Lung (tissue), 11 donors: ENCODE measurements at regions not wholly inside any gene's neighbourhood (a gene's known extent, or its start where the extent isn't known, plus 50 kb on each side); places are given as distances from the start of the nearest gene placed in this dataset.
A peak's percentile ranks its signal among the peaks of the same experiment; 100 is the strongest.

Experiments used
- ATAC-seq: fragments of 200-7000 bp; cut with Tn5 transposase; one replicate; pipeline ENCODE4 v1.9.1; 2020; ENCODE audit warnings: moderate number of reproducible peaks; ENCODE audit not compliant: insufficient read depth, low FRiP score
- DNase-seq, 3 donors: peaks; one replicate each; pipeline ENCODE4 v3.0.0-alpha.2; 2013 to 2017
- H3K27ac ChIP-seq, 2 donors: one replicate each; pipeline ENCODE4 v1.5.1; 2013; ENCODE audit warnings: mild to moderate bottlenecking in 2 of 2, moderate library complexity in 2 of 2, control low read depth in 1 of 2, inconsistent platforms in 1 of 2, low read depth in 1 of 2, low read length in 1 of 2
- H3K27me3 ChIP-seq, 3 donors: one replicate each; pipeline ENCODE4 v1.5.1; 2013; ENCODE audit warnings: low read length in 2 of 3; ENCODE audit not compliant: control insufficient read depth in 3 of 3, insufficient read depth in 3 of 3
- H3K36me3 ChIP-seq, 4 donors: one replicate each; pipeline ENCODE4 v1.5.1; 2013; ENCODE audit warnings: low read length in 4 of 4, mild to moderate bottlenecking in 1 of 4, moderate library complexity in 1 of 4; ENCODE audit not compliant: control insufficient read depth in 4 of 4, insufficient read depth in 4 of 4
- H3K4me1 ChIP-seq, 5 donors: one replicate each; pipeline ENCODE4 v1.5.1; 2013; ENCODE audit warnings: low read length in 5 of 5, mild to moderate bottlenecking in 2 of 5, moderate library complexity in 1 of 5; ENCODE audit not compliant: control insufficient read depth in 5 of 5, insufficient read depth in 5 of 5
- H3K4me3 ChIP-seq: one replicate; pipeline ENCODE4 v1.5.1; 2013; ENCODE audit warnings: mild to moderate bottlenecking, control low read depth, moderate library complexity
- H3K9ac ChIP-seq, 2 donors: one replicate each; pipeline ENCODE4 v1.5.1; 2013; ENCODE audit warnings: low read length in 2 of 2, control low read depth in 1 of 2; ENCODE audit not compliant: insufficient read depth in 1 of 2
- H3K9me3 ChIP-seq, 4 donors: one replicate each; pipeline ENCODE4 v1.5.1; 2013; ENCODE audit warnings: low read length in 3 of 4, mild to moderate bottlenecking in 1 of 4, moderate library complexity in 1 of 4; ENCODE audit not compliant: control insufficient read depth in 4 of 4, insufficient read depth in 3 of 4
- CTCF ChIP-seq: IDR thresholded peaks from 2 replicates; pipeline ENCODE4 v1.5.1; 2012; ENCODE audit warnings: mild to moderate bottlenecking; ENCODE audit errors: control extremely low read depth, extremely low read depth
- WGBS, 2 donors: extraction: QIAGEN DNeasy Blood & Tissue Kit; methylation state at CpG; one replicate each; pipeline ENCODE4 v1.1.7; 2013; 5-methylcytosine and 5-hydroxymethylcytosine counted together
- donor health status: control.
- donor health status: control.
- donor health status: Bipolar disorder and iron deficiency.
- donor health status: healthy.
- donor health status: DM: yes; HTN: yes; CAD: no.

DNA sequence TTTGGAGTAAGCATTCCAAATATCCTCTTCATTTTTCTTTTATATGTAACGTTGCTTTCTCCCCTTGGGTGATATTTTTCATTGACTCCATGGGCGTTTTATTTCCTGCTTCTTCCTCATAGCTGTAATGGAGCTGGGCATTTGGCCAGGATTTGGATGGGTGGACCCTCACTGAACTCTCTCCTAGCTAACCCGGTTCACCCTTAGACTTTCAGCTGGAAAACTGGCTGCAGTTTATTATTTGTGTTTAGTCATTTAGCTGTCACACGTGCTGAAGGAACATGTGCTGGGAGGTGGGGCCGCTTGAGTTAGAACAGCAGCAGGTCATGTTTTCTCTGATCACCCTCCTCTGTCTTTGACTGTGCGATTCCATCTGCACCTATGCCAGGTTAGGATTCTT, 407.6 kb downstream of the ZIC1 start:
- ATAC-seq: no peak
- Histone ChIP-seq H3K36me3 (no peaks in the 10 kb centered on the region), H3K27ac (no peak overlapping the region), H3K9ac (no peak overlapping the region), H3K4me3 (no peak overlapping the region), H3K27me3 (no peaks in the 10 kb centered on the region), H3K4me1 (peaks cover 0 to 5% (median 0%) of the 10 kb centered on the region in 5 donors), H3K9me3 (no peaks in the 10 kb centered on the region)
- 42 to 64% methylated on average over 6 of the region's 6 CpGs for WGBS, 2 donors
- DNase-seq: peak; percentile 70 to 88 (median 81)
- no peak for TF ChIP-seq CTCF

GRCh38 chr3:147832611-147833010, 423.4 kb downstream of the ZIC1 start:
- no peak overlapping the region for H3K9ac ChIP-seq
- DNase-seq: no peak
- no peak overlapping the region for H3K27ac ChIP-seq
- no peak overlapping the region for H3K4me3 ChIP-seq
- no peaks in the 10 kb centered on the region for H3K27me3 ChIP-seq
- H3K36me3 ChIP-seq: no peaks in the 10 kb centered on the region
- no peaks in the 10 kb centered on the region for H3K4me1 ChIP-seq
- no peaks in the 10 kb centered on the region for H3K9me3 ChIP-seq
- TF ChIP-seq CTCF: no peak
- ATAC-seq: no peak

DNA sequence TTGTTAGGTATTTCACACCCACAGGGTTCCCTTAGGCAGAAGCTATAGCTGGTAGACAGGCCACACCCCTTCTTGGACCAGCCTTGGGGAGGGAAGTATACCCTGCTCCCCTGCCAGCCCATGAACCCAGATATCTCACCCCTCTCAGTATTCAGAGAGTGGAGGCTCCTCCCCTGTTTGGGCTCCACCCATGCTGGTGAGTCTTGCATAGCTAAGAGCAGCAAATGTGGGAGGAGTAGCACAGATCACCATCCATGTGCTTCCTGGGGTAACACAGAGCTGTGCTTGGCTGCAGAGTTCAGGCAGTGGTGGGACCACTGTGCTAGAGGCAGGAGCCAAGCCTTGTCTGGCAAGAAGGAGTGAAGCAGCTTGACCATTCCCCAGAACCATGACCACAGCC, 427.2 kb downstream of the ZIC1 start:
- H3K36me3 ChIP-seq: no peaks in the 10 kb centered on the region
- TF ChIP-seq CTCF: no peak
- H3K9me3 ChIP-seq: no peaks in the 10 kb centered on the region
- no peak overlapping the region for H3K4me3 ChIP-seq
- ATAC-seq (no peak), DNase-seq (no peak)
- H3K27me3 ChIP-seq: no peaks in the 10 kb centered on the region
- no peak overlapping the region for H3K27ac ChIP-seq
- H3K9ac ChIP-seq: no peak overlapping the region
- H3K4me1 ChIP-seq: no peaks in the 10 kb centered on the region

GRCh38 chr3:147838652-147839051, 429.5 kb downstream of the ZIC1 start:
- Histone ChIP-seq H3K9ac (no peak overlapping the region), H3K27me3 (no peaks in the 10 kb centered on the region), H3K4me3 (no peak overlapping the region), H3K9me3 (no peaks in the 10 kb centered on the region), H3K27ac (no peak overlapping the region), H3K36me3 (no peaks in the 10 kb centered on the region), H3K4me1 (no peaks in the 10 kb centered on the region)
- DNase-seq (no peak), ATAC-seq (no peak)
- no peak for TF ChIP-seq CTCF
- 82 to 86% methylated on average over 2 of the region's 2 CpGs for WGBS, 2 donors
